ENCODE measurements at regions not wholly inside any gene's neighbourhood (a gene's known extent, or its start where the extent isn't known, plus 50 kb on each side); places are given as distances from the start of the nearest gene placed in this dataset.
"Not testable (repeated sequence)": the region's sequence is repeated elsewhere in the genome, so short reads cannot be mapped to it uniquely, and the experiment has no call there.

DNA sequence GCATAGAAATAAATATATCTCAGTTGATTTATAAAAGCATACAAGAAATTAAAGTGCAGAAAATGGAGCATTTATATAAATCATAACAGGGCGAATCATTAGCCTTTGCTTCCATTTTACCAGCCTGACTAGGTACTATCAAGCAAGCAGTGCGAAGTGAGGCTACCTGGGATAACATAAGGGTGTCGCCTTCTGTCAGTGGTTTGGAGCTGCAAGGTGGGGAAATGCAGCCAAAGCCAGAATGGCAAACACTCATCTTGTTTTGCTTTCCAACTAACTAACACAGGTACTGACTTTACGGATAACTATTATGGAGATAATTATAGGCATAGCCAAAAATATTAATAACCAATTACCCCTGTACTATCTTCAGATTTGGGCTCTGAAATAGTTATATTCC lies 1459.8 kb downstream of the RAPGEF2 start:
- intact Hi-C loops (cut with micrococcal nuclease), result no loop called here
- TF ChIP-seq, protein P1, sequence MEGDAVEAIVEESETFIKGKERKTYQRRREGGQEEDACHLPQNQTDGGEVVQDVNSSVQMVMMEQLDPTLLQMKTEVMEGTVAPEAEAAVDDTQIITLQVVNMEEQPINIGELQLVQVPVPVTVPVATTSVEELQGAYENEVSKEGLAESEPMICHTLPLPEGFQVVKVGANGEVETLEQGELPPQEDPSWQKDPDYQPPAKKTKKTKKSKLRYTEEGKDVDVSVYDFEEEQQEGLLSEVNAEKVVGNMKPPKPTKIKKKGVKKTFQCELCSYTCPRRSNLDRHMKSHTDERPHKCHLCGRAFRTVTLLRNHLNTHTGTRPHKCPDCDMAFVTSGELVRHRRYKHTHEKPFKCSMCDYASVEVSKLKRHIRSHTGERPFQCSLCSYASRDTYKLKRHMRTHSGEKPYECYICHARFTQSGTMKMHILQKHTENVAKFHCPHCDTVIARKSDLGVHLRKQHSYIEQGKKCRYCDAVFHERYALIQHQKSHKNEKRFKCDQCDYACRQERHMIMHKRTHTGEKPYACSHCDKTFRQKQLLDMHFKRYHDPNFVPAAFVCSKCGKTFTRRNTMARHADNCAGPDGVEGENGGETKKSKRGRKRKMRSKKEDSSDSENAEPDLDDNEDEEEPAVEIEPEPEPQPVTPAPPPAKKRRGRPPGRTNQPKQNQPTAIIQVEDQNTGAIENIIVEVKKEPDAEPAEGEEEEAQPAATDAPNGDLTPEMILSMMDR (IDR thresholded peaks at IDR 0.05; ENCODE audit: borderline replicate concordance), result no peak

DNA sequence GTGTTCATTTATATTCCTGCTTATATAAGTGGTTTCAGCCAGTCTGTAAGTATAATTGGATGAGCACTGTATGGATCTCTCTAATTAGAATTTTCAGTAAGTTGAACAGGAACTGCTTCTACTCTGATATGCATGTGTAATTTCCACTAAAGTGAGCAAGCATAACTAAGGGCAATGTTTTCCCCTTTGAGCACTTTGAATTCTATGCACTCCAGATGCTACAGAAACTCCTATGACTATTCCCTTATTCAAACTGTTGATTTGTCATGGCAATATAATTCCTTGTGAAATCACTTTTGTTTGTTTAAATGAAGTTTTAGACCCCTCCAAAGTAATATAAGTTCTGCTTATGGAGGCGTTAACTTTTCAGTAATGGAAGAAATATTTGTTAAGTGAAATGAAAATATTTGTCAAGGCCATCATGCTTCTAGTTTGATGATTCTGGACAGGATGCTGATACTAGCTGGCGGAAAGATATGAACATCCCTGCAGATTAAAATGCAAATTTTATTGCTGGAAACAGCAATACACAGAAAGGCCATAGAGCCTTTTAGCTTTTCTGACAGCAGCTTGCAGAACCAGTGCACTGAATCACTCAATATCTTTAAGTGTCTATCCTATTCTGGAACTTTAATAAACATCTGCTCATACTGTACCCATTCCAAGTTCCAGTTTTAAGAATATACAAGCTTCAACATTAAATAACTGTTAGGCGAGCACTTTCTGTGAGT lies 1460.8 kb downstream of the RAPGEF2 start:
- Histone ChIP-seq H3K4me3 (no peak overlapping the region), H3K36me3 (no peaks in the 10 kb centered on the region), H3K27me3 (ENCODE audit: low read depth) (no peaks in the 10 kb centered on the region), H3K9me3 (replicated peaks) (no peaks in the 10 kb centered on the region), H3K27ac (replicated peaks) (no peak overlapping the region), H3K4me1 (no peaks in the 10 kb centered on the region)
- TF ChIP-seq, protein P1 (IDR thresholded peaks at IDR 0.05; ENCODE audit: borderline replicate concordance), result no peak
- DNase-seq, result no peak
- intact Hi-C loops (cut with micrococcal nuclease), result no loop called here

More for the DNA sequence above, 1459.8 kb downstream of the RAPGEF2 start:
- Histone ChIP-seq H3K36me3 (no peaks in the 10 kb centered on the region), H3K4me1 (no peaks in the 10 kb centered on the region), H3K27ac (replicated peaks) (no peak overlapping the region), H3K4me3 (no peak overlapping the region), H3K9me3 (replicated peaks) (no peaks in the 10 kb centered on the region), H3K27me3 (ENCODE audit: low read depth) (no peaks in the 10 kb centered on the region)
- DNase-seq, result no peak

GRCh38 chr4:160567634-160568033 lies 1464.8 kb downstream of the RAPGEF2 start:
- intact Hi-C loops (cut with micrococcal nuclease), result no loop called here
- Histone ChIP-seq H3K4me1 (no peaks in the 10 kb centered on the region), H3K9me3 (replicated peaks) (no peaks in the 10 kb centered on the region), H3K27me3 (ENCODE audit: low read depth) (no peaks in the 10 kb centered on the region), H3K4me3 (no peak overlapping the region), H3K36me3 (no peaks in the 10 kb centered on the region), H3K27ac (replicated peaks) (no peak overlapping the region)
- no peak for DNase-seq
- TF ChIP-seq, protein P1 (IDR thresholded peaks at IDR 0.05; ENCODE audit: borderline replicate concordance), result no peak

- Histone ChIP-seq H3K9me3 (replicated peaks) (no peaks in the 10 kb centered on the region), H3K27me3 (ENCODE audit: low read depth) (no peaks in the 10 kb centered on the region), H3K4me1 (no peaks in the 10 kb centered on the region), H3K36me3 (no peaks in the 10 kb centered on the region), H3K27ac (replicated peaks) (no peak overlapping the region), H3K4me3 (no peak overlapping the region)
- no peak for DNase-seq
- intact Hi-C loops (cut with micrococcal nuclease), result no loop called here
- TF ChIP-seq, protein P1 (IDR thresholded peaks at IDR 0.05; ENCODE audit: borderline replicate concordance), result no peak
Measured at GRCh38 chr4:160570271-160570670, 1467.4 kb downstream of the RAPGEF2 start.

GRCh38 chr4:160574272-160574671 lies 1471.4 kb downstream of the RAPGEF2 start:
- H3K27me3 ChIP-seq (ENCODE audit: low read depth); H3K4me3 ChIP-seq; H3K27ac ChIP-seq (replicated peaks); H3K9me3 ChIP-seq (replicated peaks); intact Hi-C loops (cut with micrococcal nuclease); H3K4me1 ChIP-seq; DNase-seq; H3K36me3 ChIP-seq: not testable (repeated sequence)

DNA sequence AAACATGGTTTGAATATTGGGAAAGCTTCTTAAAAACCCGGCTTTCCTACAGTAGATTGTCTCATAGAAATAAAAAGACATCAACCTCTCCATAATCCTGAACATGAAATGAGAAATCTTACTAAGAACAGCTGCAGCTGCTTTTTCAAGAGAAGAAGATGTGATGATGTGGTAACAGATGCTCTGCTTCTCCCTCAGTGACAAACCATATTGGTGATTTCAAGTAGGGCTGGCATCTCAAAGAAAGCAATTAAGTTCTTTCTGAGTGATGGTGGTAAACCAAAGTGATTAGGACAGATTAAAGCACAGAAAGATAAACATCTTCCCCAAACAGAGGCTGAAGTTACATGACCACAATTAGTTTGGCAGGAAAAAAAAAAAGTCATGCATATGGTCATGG lies 1477.7 kb downstream of the RAPGEF2 start:
- H3K4me1 ChIP-seq, result no peaks in the 10 kb centered on the region
- H3K36me3 ChIP-seq, result no peaks in the 10 kb centered on the region
- no peaks in the 10 kb centered on the region for H3K27me3 ChIP-seq (ENCODE audit: low read depth)
- no peak overlapping the region for H3K4me3 ChIP-seq
- DNase-seq, result no peak
- TF ChIP-seq, protein P1 (IDR thresholded peaks at IDR 0.05; ENCODE audit: borderline replicate concordance), result no peak
- intact Hi-C loops (cut with micrococcal nuclease), result no loop called here
- peaks cover 31% of the 10 kb centered on the region for H3K9me3 ChIP-seq (replicated peaks)
- no peak overlapping the region for H3K27ac ChIP-seq (replicated peaks)
